ENCODE measurements at regions not wholly inside any gene's neighbourhood (a gene's known extent, or its start where the extent isn't known, plus 50 kb on each side); places are given as distances from the start of the nearest gene placed in this dataset.

- TF ChIP-seq POLR2A (IDR thresholded peaks at IDR 0.05) (no peak), CTCF (IDR thresholded peaks at IDR 0.05) (no peak), POLR2AphosphoS5 (IDR thresholded peaks at IDR 0.05) (no peak)
These were observed 152.7 kb upstream of the SERP2 start for GRCh38 chr13:44220948-44221347.

Measured in transverse colon (tissue), 4 donors.